HCT116 (cell line): ENCODE measurements at regions not wholly inside any gene's neighbourhood (a gene's known extent, or its start where the extent isn't known, plus 50 kb on each side); places are given as distances from the start of the nearest gene placed in this dataset.

Experiments used
- CTCF ChIP-seq, 3 experiments: fragments of 200-600 bp in 1 of 3; sonication (generic) in 1 of 3; IDR thresholded peaks in 2 of 3; conservative IDR thresholded peaks in 1 of 3; 2 replicates each; pipeline ENCODE4 v1.5.1; 2012 to 2017; ENCODE audit warnings: low read depth in 2 of 3, low read length in 2 of 3, antibody characterized with exemption in 1 of 3, borderline replicate concordance in 1 of 3, control low read depth in 1 of 3, mild to moderate bottlenecking in 1 of 3, mixed read lengths in 1 of 3, mixed run types in 1 of 3, moderate library complexity in 1 of 3; ENCODE audit not compliant: insufficient read depth in 1 of 3
- ELF1 ChIP-seq: IDR thresholded peaks from 2 replicates; pipeline ENCODE4 v1.6.1; 2012; ENCODE audit warnings: low read depth, borderline replicate concordance
- EZH2 ChIP-seq: fragments of 200-600 bp; sonication (generic); IDR thresholded peaks from 2 replicates; pipeline ENCODE4 v1.6.1; 2017; ENCODE audit warnings: antibody characterized with exemption, mixed run types
- FOSL1 ChIP-seq: IDR thresholded peaks from 2 replicates; pipeline ENCODE4 v1.6.1; 2012; ENCODE audit warnings: low read depth
- JUND ChIP-seq: IDR thresholded peaks from 2 replicates; pipeline ENCODE4 v1.6.1; 2012
- MAX ChIP-seq: IDR thresholded peaks from 2 replicates; pipeline ENCODE4 v1.6.1; 2012
- POLR2A ChIP-seq: IDR thresholded peaks from 2 replicates; pipeline ENCODE4 v1.7.0; 2011; ENCODE audit warnings: borderline replicate concordance; ENCODE audit not compliant: insufficient read depth, insufficient read length; ENCODE audit errors: extremely low read depth
- POLR2AphosphoS5 ChIP-seq: IDR thresholded peaks from 2 replicates; pipeline ENCODE4 v1.6.1; 2011; ENCODE audit warnings: mild to moderate bottlenecking, low read depth, low read length, moderate library complexity
- RAD21 ChIP-seq: IDR thresholded peaks from 2 replicates; pipeline ENCODE4 v1.6.1; 2012; ENCODE audit warnings: low read depth, mild to moderate bottlenecking
- SIN3A ChIP-seq: IDR thresholded peaks from 2 replicates; pipeline ENCODE4 v1.6.1; 2012; ENCODE audit warnings: low read depth
- YY1 ChIP-seq: IDR thresholded peaks from 2 replicates; pipeline ENCODE4 v1.6.1; 2011; ENCODE audit warnings: low read length, low read depth, moderate library complexity, mild to moderate bottlenecking; ENCODE audit not compliant: insufficient replicate concordance; ENCODE audit errors: extremely low read depth
- ZBTB33 ChIP-seq: IDR thresholded peaks from 2 replicates; pipeline ENCODE4 v1.6.1; 2011; ENCODE audit warnings: mild to moderate bottlenecking, low read length, moderate library complexity; ENCODE audit not compliant: insufficient replicate concordance; ENCODE audit errors: extremely low read depth
- ZFX ChIP-seq: fragments of 450-650 bp; IDR thresholded peaks from 2 replicates; pipeline ENCODE4 v1.6.1; 2017
- ZNF274 ChIP-seq: fragments of 200-500 bp; sonication (Bioruptor generic); IDR thresholded peaks from 2 replicates; pipeline ENCODE4 v1.6.1; 2014; ENCODE audit warnings: mild to moderate bottlenecking, low read depth, low read length, inconsistent platforms

GRCh38 chr5:87054821-87055220, 212.9 kb upstream of the RASA1 start:
- no peak for TF ChIP-seq CTCF (IDR thresholded peaks at IDR 0.05 in 2 of 3, conservative IDR thresholded peaks at IDR 0.05 in 1 of 3; ENCODE audit: borderline replicate concordance in 1 of 3, insufficient read depth in 1 of 3, low read depth in 2 of 3, low read length in 2 of 3)
- no peak for TF ChIP-seq MAX
- no peak for TF ChIP-seq EZH2
- TF ChIP-seq ZNF274, result no peak
- no peak for TF ChIP-seq RAD21
- TF ChIP-seq POLR2AphosphoS5, result no peak
- no peak for TF ChIP-seq SIN3A
- TF ChIP-seq POLR2A, result no peak
- TF ChIP-seq ZBTB33, result no peak
- no peak for TF ChIP-seq ZFX
- TF ChIP-seq JUND, result no peak
- TF ChIP-seq YY1, result no peak
- no peak for TF ChIP-seq ELF1
- TF ChIP-seq FOSL1, result no peak
